Colonic mucosa (tissue), 4 donors: ENCODE measurements at regions not wholly inside any gene's neighbourhood (a gene's known extent, or its start where the extent isn't known, plus 50 kb on each side); places are given as distances from the start of the nearest gene placed in this dataset.

Experiments used
- DNase-seq: peaks from one replicate; pipeline ENCODE4 v3.0.0-alpha.2; 2020
- H3K27ac ChIP-seq: fragments of 200-600 bp; one replicate; pipeline ENCODE4 v1.8.0; 2021
- H3K27me3 ChIP-seq: fragments of 200-600 bp; one replicate; pipeline ENCODE4 v1.8.0; 2021
- H3K36me3 ChIP-seq: fragments of 200-600 bp; one replicate; pipeline ENCODE4 v1.8.0; 2021
- H3K4me1 ChIP-seq: fragments of 200-600 bp; one replicate; pipeline ENCODE4 v1.8.0; 2021; ENCODE audit warnings: mild to moderate bottlenecking
- H3K4me3 ChIP-seq: fragments of 200-600 bp; one replicate; pipeline ENCODE4 v1.8.0; 2021
- H3K9ac ChIP-seq, 2 donors: one replicate each; pipeline ENCODE4 v1.7.0; 2013; ENCODE audit warnings: control low read depth in 2 of 2, low read depth in 2 of 2, low read length in 2 of 2
- H3K9me3 ChIP-seq: fragments of 200-600 bp; one replicate; pipeline ENCODE4 v1.8.0; 2021
- intact Hi-C: fragments of 100-400 bp; cut with DNase I; formaldehyde crosslinking; loops from one replicate; pipeline ENCODE4 v1.14.1; 2022
- TF ChIP-seq, protein P1 (sequence below): fragments of 200-600 bp; IDR thresholded peaks from one replicate; pipeline ENCODE4 v1.8.0; 2022; ENCODE audit warnings: antibody characterized with exemption, mild to moderate bottlenecking
- donor health status: healthy.
- donor health status: DM: no; HTN: no; CAD: no.
- donor health status: DM: no; HTN: no; CAD: no.

DNA sequence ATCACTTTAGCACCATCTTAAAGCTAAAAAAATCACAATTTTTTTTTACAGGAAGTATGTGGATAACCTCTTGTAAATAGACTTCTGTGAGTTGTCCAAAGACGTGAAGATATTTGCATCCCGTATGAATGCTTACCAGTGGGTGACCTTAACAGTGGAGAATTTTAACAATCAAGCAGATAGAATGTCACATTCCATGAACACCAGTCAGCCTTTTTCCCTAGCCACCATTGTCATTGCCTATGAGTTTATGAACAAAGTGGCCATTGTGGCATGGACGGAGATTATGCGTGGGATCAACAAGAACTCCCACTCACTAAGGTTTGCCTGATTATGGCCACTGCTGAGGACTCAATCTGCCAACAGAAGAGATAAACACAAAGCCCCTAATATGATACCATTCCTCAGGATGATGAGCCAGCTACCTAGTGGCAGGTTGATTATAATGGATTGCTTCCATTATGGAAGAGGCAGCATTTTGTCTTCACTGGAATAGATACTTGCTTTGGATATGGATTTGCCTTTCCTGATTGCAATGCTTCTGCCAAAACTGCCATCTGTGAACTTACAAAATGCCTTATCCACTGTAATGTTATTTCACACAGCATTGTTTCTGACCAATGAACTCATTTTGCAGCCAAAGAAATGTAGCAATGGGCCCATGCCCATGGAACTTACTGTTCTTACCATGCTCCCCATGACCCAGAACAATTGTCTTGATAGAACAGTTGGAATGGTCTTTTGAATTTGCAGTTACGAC lies 830.9 kb upstream of the NDST4 start:
- no peaks in the 10 kb centered on the region for H3K27me3 ChIP-seq
- no peak overlapping the region for H3K27ac ChIP-seq
- no peaks in the 10 kb centered on the region for H3K4me1 ChIP-seq
- TF ChIP-seq, protein P1, sequence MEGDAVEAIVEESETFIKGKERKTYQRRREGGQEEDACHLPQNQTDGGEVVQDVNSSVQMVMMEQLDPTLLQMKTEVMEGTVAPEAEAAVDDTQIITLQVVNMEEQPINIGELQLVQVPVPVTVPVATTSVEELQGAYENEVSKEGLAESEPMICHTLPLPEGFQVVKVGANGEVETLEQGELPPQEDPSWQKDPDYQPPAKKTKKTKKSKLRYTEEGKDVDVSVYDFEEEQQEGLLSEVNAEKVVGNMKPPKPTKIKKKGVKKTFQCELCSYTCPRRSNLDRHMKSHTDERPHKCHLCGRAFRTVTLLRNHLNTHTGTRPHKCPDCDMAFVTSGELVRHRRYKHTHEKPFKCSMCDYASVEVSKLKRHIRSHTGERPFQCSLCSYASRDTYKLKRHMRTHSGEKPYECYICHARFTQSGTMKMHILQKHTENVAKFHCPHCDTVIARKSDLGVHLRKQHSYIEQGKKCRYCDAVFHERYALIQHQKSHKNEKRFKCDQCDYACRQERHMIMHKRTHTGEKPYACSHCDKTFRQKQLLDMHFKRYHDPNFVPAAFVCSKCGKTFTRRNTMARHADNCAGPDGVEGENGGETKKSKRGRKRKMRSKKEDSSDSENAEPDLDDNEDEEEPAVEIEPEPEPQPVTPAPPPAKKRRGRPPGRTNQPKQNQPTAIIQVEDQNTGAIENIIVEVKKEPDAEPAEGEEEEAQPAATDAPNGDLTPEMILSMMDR, result no peak
- no peak overlapping the region for H3K4me3 ChIP-seq
- H3K9me3 ChIP-seq, result no peaks in the 10 kb centered on the region
- DNase-seq, result no peak
- H3K9ac ChIP-seq, result no peak overlapping the region
- intact Hi-C loops, result no loop called here
- H3K36me3 ChIP-seq, result no peaks in the 10 kb centered on the region

DNA sequence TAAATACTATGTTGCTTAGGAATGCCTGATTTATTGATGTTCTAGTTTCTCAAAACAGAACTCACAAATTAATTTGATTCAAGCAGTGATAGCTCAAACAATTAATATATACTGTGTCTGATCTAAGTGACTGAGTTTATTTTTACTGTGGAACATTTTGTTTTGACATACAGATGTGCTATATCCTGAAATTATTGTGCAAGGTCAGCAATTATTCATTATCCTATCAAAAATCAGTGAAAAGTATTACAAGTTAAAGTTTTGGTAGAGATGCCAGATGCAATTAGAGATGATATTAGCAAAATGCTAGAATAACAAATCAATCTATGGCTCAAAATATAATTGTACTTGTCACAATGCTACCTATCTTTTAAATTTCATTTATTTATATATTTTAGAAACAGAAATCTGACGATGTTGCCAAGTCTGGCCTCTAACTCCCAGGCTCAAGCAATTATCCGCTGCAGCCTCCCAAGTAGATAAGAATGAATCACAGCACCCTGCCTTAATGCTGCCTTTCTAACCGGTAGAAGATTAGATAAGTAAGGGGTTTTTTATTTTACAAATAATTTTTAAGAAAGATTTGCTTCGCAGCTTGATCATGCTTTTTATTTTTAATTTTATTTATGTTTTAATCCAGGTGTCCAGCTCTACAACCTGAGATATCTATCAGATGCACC lies 825.5 kb upstream of the NDST4 start:
- H3K9me3 ChIP-seq, result no peaks in the 10 kb centered on the region
- intact Hi-C loops, result no loop called here
- H3K4me3 ChIP-seq, result no peak overlapping the region
- no peaks in the 10 kb centered on the region for H3K27me3 ChIP-seq
- H3K9ac ChIP-seq, result no peak overlapping the region
- H3K27ac ChIP-seq, result no peak overlapping the region
- no peaks in the 10 kb centered on the region for H3K36me3 ChIP-seq
- TF ChIP-seq, protein P1, result no peak
- no peaks in the 10 kb centered on the region for H3K4me1 ChIP-seq
- DNase-seq, result no peak

DNA sequence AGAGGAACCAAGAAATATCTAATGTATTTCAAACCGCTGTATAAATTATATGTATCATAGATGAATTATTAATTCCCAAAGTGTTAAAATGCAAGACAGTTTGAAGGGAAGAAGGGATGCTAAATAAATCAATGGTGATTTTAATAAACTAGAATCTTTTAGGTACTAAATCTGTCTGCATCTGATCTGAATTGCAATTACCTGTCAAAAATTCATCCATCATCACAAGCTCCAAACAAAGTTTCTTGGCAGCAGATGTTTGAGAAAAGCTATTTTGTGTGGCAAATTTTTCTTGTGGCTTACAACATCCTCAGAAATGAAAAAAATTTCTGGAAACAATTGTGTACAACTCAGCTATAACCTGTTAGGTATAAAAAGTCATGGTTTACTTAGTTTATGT lies 816.0 kb upstream of the NDST4 start:
- intact Hi-C loops, result no loop called here
- H3K36me3 ChIP-seq, result no peaks in the 10 kb centered on the region
- H3K9me3 ChIP-seq, result no peaks in the 10 kb centered on the region
- no peak overlapping the region for H3K27ac ChIP-seq
- no peak overlapping the region for H3K9ac ChIP-seq
- TF ChIP-seq, protein P1, result no peak
- H3K4me3 ChIP-seq, result no peak overlapping the region
- DNase-seq, result no peak
- H3K4me1 ChIP-seq, result no peaks in the 10 kb centered on the region
- H3K27me3 ChIP-seq, result no peaks in the 10 kb centered on the region

DNA sequence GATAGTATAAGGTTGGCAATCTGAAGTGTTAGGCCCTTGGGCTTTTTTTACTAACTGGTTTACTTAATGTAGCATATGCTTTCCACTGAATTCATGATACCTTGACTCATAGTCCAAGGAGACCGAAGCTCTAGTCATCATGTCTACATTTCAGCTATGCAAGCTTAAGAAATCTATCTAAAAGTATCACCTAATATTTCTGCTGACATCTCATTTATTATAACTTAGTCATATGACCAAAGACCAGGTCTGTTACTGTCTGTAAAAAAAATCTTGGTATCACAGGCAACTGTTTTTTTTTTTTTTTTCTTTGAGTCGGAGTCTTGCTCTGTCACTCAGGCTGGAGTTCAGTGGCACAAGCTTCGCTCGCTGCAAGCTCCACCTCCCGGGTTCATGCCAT lies 814.0 kb upstream of the NDST4 start:
- Histone ChIP-seq H3K9me3 (no peaks in the 10 kb centered on the region), H3K27ac (no peak overlapping the region), H3K4me3 (no peak overlapping the region), H3K9ac (no peak overlapping the region), H3K36me3 (no peaks in the 10 kb centered on the region), H3K4me1 (no peaks in the 10 kb centered on the region), H3K27me3 (no peaks in the 10 kb centered on the region)
- TF ChIP-seq, protein P1, result no peak
- DNase-seq, result no peak
- intact Hi-C loops, result no loop called here

DNA sequence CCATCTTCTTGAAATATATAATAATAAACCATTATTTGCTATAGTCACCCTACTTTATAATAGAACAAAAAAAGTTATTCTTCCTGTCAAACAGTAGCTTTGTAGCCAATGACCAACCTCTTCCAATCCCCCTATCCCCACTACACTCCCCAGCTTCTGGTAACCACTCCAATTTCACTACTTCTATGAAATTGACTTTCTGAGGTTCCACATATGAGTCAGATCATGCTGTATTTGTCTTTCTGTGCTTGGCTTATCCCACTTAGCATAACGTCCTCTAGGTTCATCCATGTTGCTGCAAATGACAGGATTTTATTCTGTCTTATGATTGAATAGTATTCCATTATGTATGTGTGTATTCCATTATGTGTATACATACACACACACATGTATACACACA lies 809.7 kb upstream of the NDST4 start:
- H3K27me3 ChIP-seq, result no peaks in the 10 kb centered on the region
- H3K36me3 ChIP-seq, result no peaks in the 10 kb centered on the region
- H3K27ac ChIP-seq, result no peak overlapping the region
- H3K9ac ChIP-seq, result no peak overlapping the region
- H3K9me3 ChIP-seq, result no peaks in the 10 kb centered on the region
- DNase-seq, result no peak
- intact Hi-C loops, result no loop called here
- H3K4me3 ChIP-seq, result no peak overlapping the region
- H3K4me1 ChIP-seq, result no peaks in the 10 kb centered on the region
- TF ChIP-seq, protein P1, result no peak
